ENCODE measurements at regions not wholly inside any gene's neighbourhood (a gene's known extent, or its start where the extent isn't known, plus 50 kb on each side); places are given as distances from the start of the nearest gene placed in this dataset.
A peak's percentile ranks its signal among the peaks of the same experiment; 100 is the strongest.

DNA sequence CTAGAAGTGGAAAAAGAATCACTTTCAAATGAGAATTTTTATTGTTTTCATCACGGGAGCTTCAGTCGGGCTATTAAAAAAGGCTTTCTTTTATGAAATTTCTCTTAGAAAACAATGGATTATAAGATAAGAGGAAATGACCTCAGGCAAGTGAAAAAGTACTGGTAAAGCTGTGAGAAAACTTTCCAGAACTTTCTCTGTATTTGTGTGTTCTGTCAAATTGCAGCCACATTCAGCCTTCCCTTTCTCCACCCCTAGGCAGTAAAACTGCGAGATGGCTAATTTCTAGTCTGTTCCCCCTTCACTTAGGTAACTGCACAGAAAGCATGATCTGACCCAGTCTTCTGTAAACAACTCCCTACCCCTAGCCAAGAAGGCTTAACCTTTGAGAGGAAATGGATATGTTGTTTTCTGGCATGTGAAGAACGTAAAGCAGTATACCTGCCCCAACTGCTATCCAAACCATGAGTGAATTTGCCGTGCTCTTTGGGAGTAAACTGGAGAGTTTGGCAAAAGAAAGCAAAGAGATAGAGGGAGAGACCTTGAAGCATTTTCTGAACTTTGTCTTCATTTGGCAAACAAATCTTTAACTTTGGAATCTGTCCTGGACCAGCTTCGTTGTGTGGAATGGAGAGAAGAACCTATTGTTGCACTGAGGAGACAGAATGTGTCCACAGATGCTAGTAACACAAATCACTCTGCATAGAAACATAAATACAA is 105.4 kb downstream of the ETAA1 start:
- Histone ChIP-seq H4K20me1 (replicated peaks; ENCODE audit: control insufficient read depth, extremely low read depth, insufficient read depth, low read length) (no peaks in the 10 kb centered on the region), H3K27ac (ENCODE audit: insufficient read depth, low read depth, low read length) (peak overlapping the region; percentile 95), H2AFZ (ENCODE audit: low read depth, low read length) (peak overlapping the region; percentile 41), H3K27me3 (ENCODE audit: control insufficient read depth in 2 of 2, insufficient read depth in 2 of 2, low read length in 2 of 2) (no peaks in the 10 kb centered on the region), H3K4me1 (ENCODE audit: control insufficient read depth, extremely low read depth, insufficient read depth, low read length) (peaks cover 18% of the 10 kb centered on the region), H3K4me2 (ENCODE audit: insufficient read depth, low read length) (peak overlapping the region; percentile 32), H3K9me1 (replicated peaks; ENCODE audit: control insufficient read depth, extremely low read depth, insufficient read depth, low read length) (no peaks in the 10 kb centered on the region), H3K36me3 (ENCODE audit: control insufficient read depth in 2 of 2, extremely low read depth in 1 of 2, insufficient read depth in 2 of 2, low read length in 2 of 2) (no peaks in the 10 kb centered on the region), H3K4me3 (replicated peaks in 1 of 3; ENCODE audit: insufficient read depth in 1 of 3, low read depth in 1 of 3, low read length in 3 of 3) (no peak overlapping the region), H3K9ac (replicated peaks; ENCODE audit: extremely low read depth, insufficient read depth, low read length) (peak overlapping the region; percentile 32), H3K9me3 (replicated peaks; ENCODE audit: control insufficient read depth, insufficient read depth, low read length) (no peaks in the 10 kb centered on the region), H3K79me2 (ENCODE audit: control insufficient read depth, insufficient read depth, low read length) (no peaks in the 10 kb centered on the region)
- ChIA-PET POLR2A (no interaction called here), CTCF (interaction anchor here (0.6 to 1.9 kb wide), 10 partner anchors 10 to 529 kb away, joined by 3 to 10 read pairs (median 3); no protein-coding TSS in a partner anchor)
- TF ChIP-seq JUN (IDR thresholded peaks at IDR 0.05; ENCODE audit: borderline replicate concordance, insufficient read depth, insufficient read length, low read depth), result no peak
- TF ChIP-seq EZH2 (IDR thresholded peaks at IDR 0.05; ENCODE audit: borderline replicate concordance, low read depth, low read length, severe bottlenecking), result no peak
- TF ChIP-seq, protein P1, sequence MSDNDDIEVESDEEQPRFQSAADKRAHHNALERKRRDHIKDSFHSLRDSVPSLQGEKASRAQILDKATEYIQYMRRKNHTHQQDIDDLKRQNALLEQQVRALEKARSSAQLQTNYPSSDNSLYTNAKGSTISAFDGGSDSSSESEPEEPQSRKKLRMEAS (IDR thresholded peaks at IDR 0.05; ENCODE audit: insufficient read depth, insufficient read length), result no peak
- no peak for TF ChIP-seq FOS (IDR thresholded peaks at IDR 0.05; ENCODE audit: borderline replicate concordance, insufficient read depth, low read length)
- TF ChIP-seq GATA2 (IDR thresholded peaks at IDR 0.05; ENCODE audit: insufficient read depth, insufficient read length, low read depth, low read length), result no peak
- TF ChIP-seq, protein P2, sequence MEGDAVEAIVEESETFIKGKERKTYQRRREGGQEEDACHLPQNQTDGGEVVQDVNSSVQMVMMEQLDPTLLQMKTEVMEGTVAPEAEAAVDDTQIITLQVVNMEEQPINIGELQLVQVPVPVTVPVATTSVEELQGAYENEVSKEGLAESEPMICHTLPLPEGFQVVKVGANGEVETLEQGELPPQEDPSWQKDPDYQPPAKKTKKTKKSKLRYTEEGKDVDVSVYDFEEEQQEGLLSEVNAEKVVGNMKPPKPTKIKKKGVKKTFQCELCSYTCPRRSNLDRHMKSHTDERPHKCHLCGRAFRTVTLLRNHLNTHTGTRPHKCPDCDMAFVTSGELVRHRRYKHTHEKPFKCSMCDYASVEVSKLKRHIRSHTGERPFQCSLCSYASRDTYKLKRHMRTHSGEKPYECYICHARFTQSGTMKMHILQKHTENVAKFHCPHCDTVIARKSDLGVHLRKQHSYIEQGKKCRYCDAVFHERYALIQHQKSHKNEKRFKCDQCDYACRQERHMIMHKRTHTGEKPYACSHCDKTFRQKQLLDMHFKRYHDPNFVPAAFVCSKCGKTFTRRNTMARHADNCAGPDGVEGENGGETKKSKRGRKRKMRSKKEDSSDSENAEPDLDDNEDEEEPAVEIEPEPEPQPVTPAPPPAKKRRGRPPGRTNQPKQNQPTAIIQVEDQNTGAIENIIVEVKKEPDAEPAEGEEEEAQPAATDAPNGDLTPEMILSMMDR (IDR thresholded peaks at IDR 0.05; ENCODE audit: extremely low read depth in 1 of 2, insufficient read depth in 1 of 2, low read depth in 1 of 2, low read length in 2 of 2), result no peak
- DNase-seq (ENCODE audit: low read depth, low spot score) (peak; percentile 55), FAIRE-seq (peak; percentile 67)
- dilution Hi-C loops (cut with MboI; ENCODE audit: extremely low pct_ligation_motif_present, low sequenced_read_pairs) (no loop called here), intact Hi-C loops (cut with micrococcal nuclease) (loop anchor here (1.0 to 5.0 kb wide), 2 partner anchors 59 to 105 kb away; partner anchors contain the start of gene ETAA1)
- BruUV-seq (replicated peaks), result TSS peak; percentile 86
